ENCODE measurements at regions not wholly inside any gene's neighbourhood (a gene's known extent, or its start where the extent isn't known, plus 50 kb on each side); places are given as distances from the start of the nearest gene placed in this dataset.

- ChIA-PET CTCF (no interaction called here), POLR2A (no interaction called here)
- no peaks in the 10 kb centered on the region for H3K27me3 ChIP-seq (replicated peaks in 2 of 5; ENCODE audit: control insufficient read depth in 4 of 5, insufficient read depth in 5 of 5, low read length in 4 of 5)
- H3K4me1 ChIP-seq (ENCODE audit: control extremely low read depth in 1 of 4, control insufficient read depth in 4 of 4, insufficient read depth in 4 of 4, low read length in 3 of 4), result no peaks in the 10 kb centered on the region
- H3K27ac ChIP-seq (ENCODE audit: insufficient read depth in 1 of 2, low read depth in 1 of 2, low read length in 2 of 2, poor library complexity in 1 of 2, severe bottlenecking in 2 of 2), result no peak overlapping the region
- no peak overlapping the region for H3K4me3 ChIP-seq (ENCODE audit: control insufficient read depth in 1 of 7, extremely low read depth in 1 of 7, insufficient read depth in 4 of 7, low read depth in 2 of 7, low read length in 6 of 7)
- DNase-seq, result no peak
- H3K9me3 ChIP-seq (ENCODE audit: control extremely low read depth in 1 of 5, control insufficient read depth in 4 of 5, insufficient read depth in 2 of 5, low read depth in 1 of 5, low read length in 4 of 5), result no peaks in the 10 kb centered on the region
- WGBS (ENCODE audit: insufficient coverage), result 100% methylated on average over 1 of the region's 2 CpGs
- no peaks in the 10 kb centered on the region for H3K36me3 ChIP-seq (ENCODE audit: control insufficient read depth in 4 of 4, insufficient read depth in 4 of 4, low read length in 3 of 4)
Observed at GRCh38 chr2:147398301-147398700, 446.5 kb upstream of the ACVR2A start.

- no peak overlapping the region for H3K27ac ChIP-seq (ENCODE audit: insufficient read depth in 1 of 2, low read depth in 1 of 2, low read length in 2 of 2, poor library complexity in 1 of 2, severe bottlenecking in 2 of 2)
- POLR2A ChIA-PET, result no interaction called here
- H3K36me3 ChIP-seq (ENCODE audit: control insufficient read depth in 4 of 4, insufficient read depth in 4 of 4, low read length in 3 of 4), result no peaks in the 10 kb centered on the region
- H3K9me3 ChIP-seq (ENCODE audit: control extremely low read depth in 1 of 5, control insufficient read depth in 4 of 5, insufficient read depth in 2 of 5, low read depth in 1 of 5, low read length in 4 of 5), result no peaks in the 10 kb centered on the region
- no peaks in the 10 kb centered on the region for H3K27me3 ChIP-seq (replicated peaks in 2 of 5; ENCODE audit: control insufficient read depth in 4 of 5, insufficient read depth in 5 of 5, low read length in 4 of 5)
- H3K4me3 ChIP-seq (ENCODE audit: control insufficient read depth in 1 of 7, extremely low read depth in 1 of 7, insufficient read depth in 4 of 7, low read depth in 2 of 7, low read length in 6 of 7), result no peak overlapping the region
- CTCF ChIA-PET, result no interaction called here
- H3K4me1 ChIP-seq (ENCODE audit: control extremely low read depth in 1 of 4, control insufficient read depth in 4 of 4, insufficient read depth in 4 of 4, low read length in 3 of 4), result no peaks in the 10 kb centered on the region
- WGBS (ENCODE audit: insufficient coverage), result 100% methylated on average over 1 of the region's 3 CpGs
- no peak for DNase-seq
Observed at GRCh38 chr2:147396890-147397289, 447.9 kb upstream of the ACVR2A start.

GRCh38 chr2:147394179-147394790 is 450.5 kb upstream of the ACVR2A start:
- H3K36me3 ChIP-seq (ENCODE audit: control insufficient read depth in 4 of 4, insufficient read depth in 4 of 4, low read length in 3 of 4), result no peaks in the 10 kb centered on the region
- DNase-seq, result no peak
- no peaks in the 10 kb centered on the region for H3K27me3 ChIP-seq (replicated peaks in 2 of 5; ENCODE audit: control insufficient read depth in 4 of 5, insufficient read depth in 5 of 5, low read length in 4 of 5)
- ChIA-PET POLR2A (no interaction called here), CTCF (interaction anchor here (1.6 kb wide), 1 partner anchor 8 kb away, joined by 3 read pairs; no protein-coding TSS in a partner anchor)
- no peak overlapping the region for H3K4me3 ChIP-seq (ENCODE audit: control insufficient read depth in 1 of 7, extremely low read depth in 1 of 7, insufficient read depth in 4 of 7, low read depth in 2 of 7, low read length in 6 of 7)
- no peak overlapping the region for H3K27ac ChIP-seq (ENCODE audit: insufficient read depth in 1 of 2, low read depth in 1 of 2, low read length in 2 of 2, poor library complexity in 1 of 2, severe bottlenecking in 2 of 2)
- no peaks in the 10 kb centered on the region for H3K4me1 ChIP-seq (ENCODE audit: control extremely low read depth in 1 of 4, control insufficient read depth in 4 of 4, insufficient read depth in 4 of 4, low read length in 3 of 4)
- H3K9me3 ChIP-seq (ENCODE audit: control extremely low read depth in 1 of 5, control insufficient read depth in 4 of 5, insufficient read depth in 2 of 5, low read depth in 1 of 5, low read length in 4 of 5), result no peaks in the 10 kb centered on the region

GRCh38 chr2:147392180-147392579 is 452.6 kb upstream of the ACVR2A start:
- H3K4me3 ChIP-seq (ENCODE audit: control insufficient read depth in 1 of 7, extremely low read depth in 1 of 7, insufficient read depth in 4 of 7, low read depth in 2 of 7, low read length in 6 of 7), result no peak overlapping the region
- H3K27me3 ChIP-seq (replicated peaks in 2 of 5; ENCODE audit: control insufficient read depth in 4 of 5, insufficient read depth in 5 of 5, low read length in 4 of 5), result no peaks in the 10 kb centered on the region
- ChIA-PET CTCF (no interaction called here), POLR2A (no interaction called here)
- H3K27ac ChIP-seq (ENCODE audit: insufficient read depth in 1 of 2, low read depth in 1 of 2, low read length in 2 of 2, poor library complexity in 1 of 2, severe bottlenecking in 2 of 2), result no peak overlapping the region
- no CpG with 5 or more reads among the region's 3 CpGs for WGBS (ENCODE audit: insufficient coverage)
- DNase-seq, result no peak
- no peaks in the 10 kb centered on the region for H3K4me1 ChIP-seq (ENCODE audit: control extremely low read depth in 1 of 4, control insufficient read depth in 4 of 4, insufficient read depth in 4 of 4, low read length in 3 of 4)
- no peaks in the 10 kb centered on the region for H3K36me3 ChIP-seq (ENCODE audit: control insufficient read depth in 4 of 4, insufficient read depth in 4 of 4, low read length in 3 of 4)
- no peaks in the 10 kb centered on the region for H3K9me3 ChIP-seq (ENCODE audit: control extremely low read depth in 1 of 5, control insufficient read depth in 4 of 5, insufficient read depth in 2 of 5, low read depth in 1 of 5, low read length in 4 of 5)

- no CpG with 5 or more reads among the region's 3 CpGs for WGBS (ENCODE audit: insufficient coverage)
Observed at GRCh38 chr2:147390475-147390874, 454.4 kb upstream of the ACVR2A start.

GRCh38 chr2:147389218-147389617 is 455.6 kb upstream of the ACVR2A start:
- no peaks in the 10 kb centered on the region for H3K9me3 ChIP-seq (ENCODE audit: control extremely low read depth in 1 of 5, control insufficient read depth in 4 of 5, insufficient read depth in 2 of 5, low read depth in 1 of 5, low read length in 4 of 5)
- POLR2A ChIA-PET, result no interaction called here

More at GRCh38 chr2:147390475-147390874, 454.4 kb upstream of the ACVR2A start:
- Histone ChIP-seq H3K4me1 (ENCODE audit: control extremely low read depth in 1 of 4, control insufficient read depth in 4 of 4, insufficient read depth in 4 of 4, low read length in 3 of 4) (no peaks in the 10 kb centered on the region), H3K36me3 (ENCODE audit: control insufficient read depth in 4 of 4, insufficient read depth in 4 of 4, low read length in 3 of 4) (no peaks in the 10 kb centered on the region), H3K4me3 (ENCODE audit: control insufficient read depth in 1 of 7, extremely low read depth in 1 of 7, insufficient read depth in 4 of 7, low read depth in 2 of 7, low read length in 6 of 7) (no peak overlapping the region), H3K9me3 (ENCODE audit: control extremely low read depth in 1 of 5, control insufficient read depth in 4 of 5, insufficient read depth in 2 of 5, low read depth in 1 of 5, low read length in 4 of 5) (no peaks in the 10 kb centered on the region), H3K27ac (ENCODE audit: insufficient read depth in 1 of 2, low read depth in 1 of 2, low read length in 2 of 2, poor library complexity in 1 of 2, severe bottlenecking in 2 of 2) (no peak overlapping the region), H3K27me3 (replicated peaks in 2 of 5; ENCODE audit: control insufficient read depth in 4 of 5, insufficient read depth in 5 of 5, low read length in 4 of 5) (no peaks in the 10 kb centered on the region)
- no peak for DNase-seq
- POLR2A ChIA-PET, result interaction anchor here (0.6 kb wide), 1 partner anchor 31 kb away, joined by 5 read pairs; no protein-coding TSS in a partner anchor
- CTCF ChIA-PET, result no interaction called here

GRCh38 chr2:147388217-147388616 is 456.6 kb upstream of the ACVR2A start:
- Histone ChIP-seq H3K36me3 (ENCODE audit: control insufficient read depth in 4 of 4, insufficient read depth in 4 of 4, low read length in 3 of 4) (no peaks in the 10 kb centered on the region), H3K9me3 (ENCODE audit: control extremely low read depth in 1 of 5, control insufficient read depth in 4 of 5, insufficient read depth in 2 of 5, low read depth in 1 of 5, low read length in 4 of 5) (no peaks in the 10 kb centered on the region), H3K27me3 (replicated peaks in 2 of 5; ENCODE audit: control insufficient read depth in 4 of 5, insufficient read depth in 5 of 5, low read length in 4 of 5) (no peaks in the 10 kb centered on the region), H3K4me3 (ENCODE audit: control insufficient read depth in 1 of 7, extremely low read depth in 1 of 7, insufficient read depth in 4 of 7, low read depth in 2 of 7, low read length in 6 of 7) (no peak overlapping the region), H3K27ac (ENCODE audit: insufficient read depth in 1 of 2, low read depth in 1 of 2, low read length in 2 of 2, poor library complexity in 1 of 2, severe bottlenecking in 2 of 2) (no peak overlapping the region), H3K4me1 (ENCODE audit: control extremely low read depth in 1 of 4, control insufficient read depth in 4 of 4, insufficient read depth in 4 of 4, low read length in 3 of 4) (no peaks in the 10 kb centered on the region)
- no CpG with 5 or more reads among the region's 2 CpGs for WGBS (ENCODE audit: insufficient coverage)
- CTCF ChIA-PET, result no interaction called here
- DNase-seq, result no peak
- POLR2A ChIA-PET, result no interaction called here

More at GRCh38 chr2:147389218-147389617, 455.6 kb upstream of the ACVR2A start:
- no peak for DNase-seq
- H3K4me1 ChIP-seq (ENCODE audit: control extremely low read depth in 1 of 4, control insufficient read depth in 4 of 4, insufficient read depth in 4 of 4, low read length in 3 of 4), result no peaks in the 10 kb centered on the region
- WGBS (ENCODE audit: insufficient coverage), result 77% methylated on average over 3 of the region's 5 CpGs
- H3K36me3 ChIP-seq (ENCODE audit: control insufficient read depth in 4 of 4, insufficient read depth in 4 of 4, low read length in 3 of 4), result no peaks in the 10 kb centered on the region
- no peaks in the 10 kb centered on the region for H3K27me3 ChIP-seq (replicated peaks in 2 of 5; ENCODE audit: control insufficient read depth in 4 of 5, insufficient read depth in 5 of 5, low read length in 4 of 5)
- CTCF ChIA-PET, result interaction anchor here (1.4 kb wide), 1 partner anchor 13 kb away, joined by 3 read pairs; no protein-coding TSS in a partner anchor
- no peak overlapping the region for H3K4me3 ChIP-seq (ENCODE audit: control insufficient read depth in 1 of 7, extremely low read depth in 1 of 7, insufficient read depth in 4 of 7, low read depth in 2 of 7, low read length in 6 of 7)
- H3K27ac ChIP-seq (ENCODE audit: insufficient read depth in 1 of 2, low read depth in 1 of 2, low read length in 2 of 2, poor library complexity in 1 of 2, severe bottlenecking in 2 of 2), result no peak overlapping the region

All from common myeloid progenitor, CD34-positive (primary cell).